Esophagus muscularis mucosa (tissue), 4 donors: ENCODE measurements at regions not wholly inside any gene's neighbourhood (a gene's known extent, or its start where the extent isn't known, plus 50 kb on each side); places are given as distances from the start of the nearest gene placed in this dataset.

Experiments used
- CTCF ChIP-seq, 3 experiments: fragments of 200-600 bp in 2 of 3; fragments of 450-650 bp in 1 of 3; sonication (generic) in 2 of 3; IDR thresholded peaks; one replicate each; pipeline ENCODE4 v1.5.1; 2017 to 2019; ENCODE audit warnings: antibody characterized with exemption in 3 of 3, mild to moderate bottlenecking in 2 of 3, moderate library complexity in 1 of 3
- EP300 ChIP-seq: sonication (generic); formaldehyde crosslinking; IDR thresholded peaks from one replicate; pipeline ENCODE4 v1.6.1; 2017; ENCODE audit warnings: antibody characterized with exemption
- POLR2A ChIP-seq: fragments of 450-650 bp; IDR thresholded peaks from one replicate; pipeline ENCODE4 v1.6.1; 2017; ENCODE audit warnings: antibody characterized with exemption, moderate library complexity, mild to moderate bottlenecking, low read depth
- POLR2AphosphoS5 ChIP-seq, 2 donors: sonication (generic); formaldehyde crosslinking; IDR thresholded peaks; one replicate each; pipeline ENCODE4 v1.6.1; 2017; ENCODE audit warnings: antibody characterized with exemption in 2 of 2

GRCh38 chr12:116416166-116416565 is 138.7 kb upstream of the MED13L start:
- TF ChIP-seq EP300 (no peak), CTCF (IDR thresholded peaks at IDR 0.05) (no peak), POLR2AphosphoS5 (IDR thresholded peaks at IDR 0.05) (no peak), POLR2A (no peak)
